ENCODE measurements at regions not wholly inside any gene's neighbourhood (a gene's known extent, or its start where the extent isn't known, plus 50 kb on each side); places are given as distances from the start of the nearest gene placed in this dataset.

GRCh38 chr15:31973197-31973596 is 57.1 kb upstream of the CHRNA7 start:
- 90% methylated on average over 5 to 10 of the region's 10 CpGs for WGBS, 2 experiments (ENCODE audit: insufficient coverage in 1 of 2, insufficient read length in 1 of 2)
- no peaks in the 10 kb centered on the region for H3K9me3 ChIP-seq (ENCODE audit: control insufficient read depth, low read length)
- no peak for DNase-seq
- H3K9me3 Mint-ChIP-seq: no peaks in the 10 kb centered on the region
- H3K36me3 ChIP-seq (ENCODE audit: control insufficient read depth, insufficient read depth, low read length): no peaks in the 10 kb centered on the region
- H3K27ac ChIP-seq (ENCODE audit: low read depth, low read length): no peak overlapping the region
- H3K4me1 Mint-ChIP-seq: peaks cover 13% of the 10 kb centered on the region
- peaks cover 24% of the 10 kb centered on the region for H3K27me3 Mint-ChIP-seq (ENCODE audit: insufficient read depth)
- no peaks in the 10 kb centered on the region for H3K4me1 ChIP-seq (ENCODE audit: control insufficient read depth, insufficient read depth, low read length)
- H3K9ac ChIP-seq (ENCODE audit: extremely low read depth, low read length, poor library complexity, severe bottlenecking): no peak overlapping the region
- H3K4me3 Mint-ChIP-seq: no peak overlapping the region
- TF ChIP-seq CTCF (conservative IDR thresholded peaks at IDR 0.05): no peak
- no peak overlapping the region for H3K4me3 ChIP-seq (ENCODE audit: low read length)
- H3K27ac Mint-ChIP-seq: no peak overlapping the region
- H3K36me3 Mint-ChIP-seq (ENCODE audit: low read depth): no peaks in the 10 kb centered on the region
- H3K27me3 ChIP-seq (ENCODE audit: control insufficient read depth, insufficient read depth, low read length, poor library complexity, severe bottlenecking): no peaks in the 10 kb centered on the region

GRCh38 chr15:31974154-31974794 is 56.0 kb upstream of the CHRNA7 start:
- Histone ChIP-seq H3K4me3 (ENCODE audit: low read length) (no peak overlapping the region), H3K9me3 (ENCODE audit: control insufficient read depth, low read length) (no peaks in the 10 kb centered on the region), H3K4me1 (ENCODE audit: control insufficient read depth, insufficient read depth, low read length) (no peaks in the 10 kb centered on the region), H3K27me3 (ENCODE audit: control insufficient read depth, insufficient read depth, low read length, poor library complexity, severe bottlenecking) (peaks cover 9% of the 10 kb centered on the region), H3K36me3 (ENCODE audit: control insufficient read depth, insufficient read depth, low read length) (no peaks in the 10 kb centered on the region), H3K9ac (ENCODE audit: extremely low read depth, low read length, poor library complexity, severe bottlenecking) (no peak overlapping the region), H3K27ac (ENCODE audit: low read depth, low read length) (no peak overlapping the region)
- TF ChIP-seq CTCF (conservative IDR thresholded peaks at IDR 0.05): no peak
- Mint-ChIP-seq H3K4me3 (no peak overlapping the region), H3K27ac (no peak overlapping the region), H3K36me3 (ENCODE audit: low read depth) (no peaks in the 10 kb centered on the region), H3K4me1 (peaks cover 16% of the 10 kb centered on the region), H3K27me3 (ENCODE audit: insufficient read depth) (peaks cover 30% of the 10 kb centered on the region), H3K9me3 (no peaks in the 10 kb centered on the region)
- DNase-seq: peak; percentile 61
- 69 to 100% methylated on average over 2 to 5 of the region's 6 CpGs for WGBS, 2 experiments (ENCODE audit: insufficient coverage in 1 of 2, insufficient read length in 1 of 2)

DNA sequence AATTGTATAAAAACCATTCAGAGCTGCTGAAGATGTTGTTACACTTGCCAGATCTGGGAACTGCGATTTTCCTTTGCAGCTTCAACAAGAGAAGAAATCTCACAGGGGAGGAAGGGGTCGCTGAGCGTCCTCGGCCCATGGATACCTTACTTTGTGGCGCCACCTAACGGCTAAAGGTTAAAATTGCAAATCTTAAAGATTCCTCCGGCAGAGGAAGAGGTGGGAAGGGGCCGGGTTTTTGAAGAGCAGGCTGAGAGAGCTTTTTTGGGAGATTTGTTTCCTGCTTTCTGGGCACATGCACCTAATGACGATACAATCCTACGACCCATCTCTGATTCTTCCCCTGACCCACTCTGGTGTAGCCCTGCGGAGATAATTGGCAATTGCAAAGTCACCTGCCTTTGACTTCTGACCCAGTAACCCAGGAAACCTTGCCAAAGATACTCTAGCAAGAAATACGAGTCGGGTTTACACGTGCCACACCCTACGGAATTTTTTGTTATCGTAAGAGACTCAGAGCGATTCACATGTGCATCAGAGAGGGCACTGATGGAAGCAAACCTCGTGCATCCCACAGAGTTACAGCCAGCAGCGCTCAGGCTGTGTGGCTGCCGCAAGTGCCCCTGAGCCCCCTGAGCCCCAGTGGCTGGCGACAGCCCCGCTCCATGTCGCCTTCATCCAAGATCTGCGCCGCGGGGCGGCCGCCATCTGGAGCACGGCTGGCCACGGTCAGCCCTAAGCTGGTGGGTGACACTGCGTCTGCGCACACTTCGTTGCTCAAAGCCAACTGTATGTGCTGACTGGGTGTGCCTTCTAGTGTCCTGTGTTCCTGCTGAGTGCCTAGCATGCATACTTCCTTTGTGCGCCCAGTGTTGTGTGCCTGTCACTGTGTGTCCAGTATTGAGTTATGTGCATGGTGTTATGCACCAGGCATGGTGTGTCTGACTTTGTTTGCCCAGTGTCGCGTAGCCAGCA is 55.2 kb upstream of the CHRNA7 start:
- H3K27ac ChIP-seq (ENCODE audit: low read depth, low read length): no peak overlapping the region
- Mint-ChIP-seq H3K9me3 (no peaks in the 10 kb centered on the region), H3K4me3 (peak overlapping the region; percentile 30), H3K36me3 (ENCODE audit: low read depth) (no peaks in the 10 kb centered on the region), H3K4me1 (peaks cover 16% of the 10 kb centered on the region), H3K27ac (no peak overlapping the region), H3K27me3 (ENCODE audit: insufficient read depth) (peaks cover 30% of the 10 kb centered on the region)
- H3K4me3 ChIP-seq (ENCODE audit: low read length): no peak overlapping the region
- peak; percentile 85 for TF ChIP-seq CTCF (conservative IDR thresholded peaks at IDR 0.05)
- H3K27me3 ChIP-seq (ENCODE audit: control insufficient read depth, insufficient read depth, low read length, poor library complexity, severe bottlenecking): peaks cover 9% of the 10 kb centered on the region
- DNase-seq: peak; percentile 87
- H3K36me3 ChIP-seq (ENCODE audit: control insufficient read depth, insufficient read depth, low read length): no peaks in the 10 kb centered on the region
- 58 to 61% methylated on average over 16 to 36 of the region's 36 CpGs for WGBS, 2 experiments (ENCODE audit: insufficient coverage in 1 of 2, insufficient read length in 1 of 2)
- no peak overlapping the region for H3K9ac ChIP-seq (ENCODE audit: extremely low read depth, low read length, poor library complexity, severe bottlenecking)
- H3K4me1 ChIP-seq (ENCODE audit: control insufficient read depth, insufficient read depth, low read length): no peaks in the 10 kb centered on the region
- H3K9me3 ChIP-seq (ENCODE audit: control insufficient read depth, low read length): no peaks in the 10 kb centered on the region

Data from endodermal cell (in vitro differentiated cells).